Endometrium (tissue), 2 donors: ENCODE measurements at regions not wholly inside any gene's neighbourhood (a gene's known extent, or its start where the extent isn't known, plus 50 kb on each side); places are given as distances from the start of the nearest gene placed in this dataset.

ENCODE experiments used
- FAIRE-seq: peaks from 2 replicates; lab custom pipeline; 2012; peaks lifted over from hg19 to GRCh38; lab: Jason Lieb, UNC
- donor health status: control.
- donor health status: control.

DNA sequence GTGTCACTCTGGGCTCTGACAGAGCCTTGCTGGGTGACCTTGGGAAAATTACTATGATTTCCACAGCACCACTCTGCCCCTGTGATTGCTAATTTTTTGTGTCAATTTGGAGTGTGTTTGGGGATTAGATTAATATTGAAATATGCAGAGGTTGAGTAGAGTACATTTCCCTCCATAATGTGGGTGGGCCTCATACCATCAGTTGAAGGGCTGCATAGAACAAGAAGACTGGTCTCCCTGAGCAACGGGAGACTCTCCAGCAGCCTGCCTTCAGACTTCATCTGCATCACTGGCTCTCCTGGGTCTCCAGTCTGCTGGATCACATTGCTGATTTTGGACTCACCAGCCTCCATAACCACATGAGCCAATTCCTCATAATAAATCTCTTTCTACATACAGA is 313.7 kb downstream of the TNS1 start:
- FAIRE-seq, result no peak

DNA sequence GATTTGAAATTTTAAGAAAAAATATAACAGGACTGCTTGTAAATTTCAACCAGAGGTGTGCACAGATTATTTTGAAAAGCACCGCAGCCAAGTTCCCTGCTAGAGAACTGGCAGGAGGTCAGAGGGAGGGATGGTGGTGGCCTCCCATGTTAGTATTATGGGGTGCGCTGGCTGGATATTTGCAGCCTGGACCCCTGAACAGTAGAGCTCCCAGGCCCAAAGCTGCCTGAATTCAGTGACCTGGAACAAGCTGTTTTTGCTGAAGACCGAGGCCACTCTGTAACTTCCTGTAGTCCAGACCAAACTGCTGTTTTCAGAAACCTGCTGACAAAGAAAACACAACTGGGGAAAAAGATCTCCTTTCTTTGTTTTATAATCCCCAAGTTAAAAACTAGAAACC is 314.3 kb downstream of the TNS1 start:
- FAIRE-seq, result no peak

DNA sequence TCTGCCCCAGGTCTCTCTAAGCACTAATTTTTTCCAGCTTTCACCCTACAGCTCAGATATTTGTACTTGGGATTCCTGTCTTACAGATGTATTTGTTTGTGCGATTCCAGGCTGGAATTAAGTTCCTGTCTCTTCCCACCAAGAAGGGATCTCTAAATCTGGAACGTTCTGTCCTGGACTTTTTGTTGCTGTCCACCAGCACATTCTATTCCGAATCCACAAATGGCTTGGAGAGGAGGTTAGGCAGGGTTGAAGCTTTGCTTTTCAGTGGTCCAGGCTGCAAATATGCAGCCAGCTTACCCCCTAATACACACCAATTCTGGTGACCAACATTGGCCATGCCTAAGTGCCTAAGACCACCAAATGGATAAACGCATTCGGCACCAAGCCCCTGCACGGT is 315.0 kb downstream of the TNS1 start:
- FAIRE-seq, result no peak

DNA sequence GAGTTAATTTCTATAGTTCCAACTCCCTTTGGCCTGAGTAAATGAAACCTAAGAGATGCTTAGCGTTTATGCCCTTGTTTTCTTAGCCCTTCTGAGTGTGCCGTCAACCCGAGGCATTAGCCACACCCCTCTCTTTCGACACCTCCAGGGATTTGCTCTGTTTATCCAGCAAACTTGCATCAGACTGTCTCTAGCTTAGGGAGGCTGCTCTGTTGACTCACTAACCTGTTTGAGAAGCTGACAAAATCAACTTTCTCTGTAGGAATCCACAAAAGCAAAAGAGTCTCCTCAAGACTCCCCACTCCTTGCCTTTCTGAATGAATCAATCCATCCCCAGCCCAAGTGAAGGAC is 317.6 kb downstream of the TNS1 start:
- FAIRE-seq, result no peak

DNA sequence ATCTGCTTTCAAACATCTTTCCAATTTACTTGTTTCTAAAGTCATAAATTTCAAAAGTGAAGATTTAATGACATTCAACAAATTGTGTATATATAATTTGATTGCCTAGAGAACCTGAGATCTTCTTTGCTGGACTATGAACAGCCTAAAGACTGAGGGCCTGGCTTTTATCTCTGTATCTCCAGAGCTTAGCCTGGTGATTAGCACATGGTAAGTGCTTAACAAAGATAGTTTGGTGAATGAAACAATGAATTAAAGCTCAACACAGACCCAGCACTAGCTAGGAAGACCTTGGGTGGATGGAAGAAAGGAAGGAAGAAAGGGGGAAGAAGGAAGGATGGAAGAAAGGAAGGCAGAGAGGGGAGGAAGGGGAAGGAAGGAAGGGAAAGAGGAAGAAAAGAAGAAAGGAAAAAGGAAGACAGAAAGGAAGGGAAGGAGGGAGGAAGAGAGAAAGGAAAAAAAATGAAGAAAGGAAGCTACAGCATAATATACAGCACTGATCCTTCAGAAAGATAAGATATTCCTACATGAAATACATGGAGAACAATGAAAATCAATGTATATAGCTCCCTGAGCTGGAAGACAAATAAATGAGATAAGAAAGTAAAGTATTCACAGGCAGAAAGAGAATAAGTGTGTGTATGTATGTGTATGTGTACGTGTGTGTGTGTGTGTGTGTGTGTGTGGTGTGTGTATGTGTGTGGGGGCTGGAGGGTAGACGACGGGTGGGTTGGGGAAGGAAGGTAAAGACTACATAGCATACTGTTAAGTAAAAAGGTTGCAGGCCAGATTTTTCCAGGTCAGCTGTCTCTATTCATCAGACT is 318.2 kb downstream of the TNS1 start:
- no peak for FAIRE-seq

DNA sequence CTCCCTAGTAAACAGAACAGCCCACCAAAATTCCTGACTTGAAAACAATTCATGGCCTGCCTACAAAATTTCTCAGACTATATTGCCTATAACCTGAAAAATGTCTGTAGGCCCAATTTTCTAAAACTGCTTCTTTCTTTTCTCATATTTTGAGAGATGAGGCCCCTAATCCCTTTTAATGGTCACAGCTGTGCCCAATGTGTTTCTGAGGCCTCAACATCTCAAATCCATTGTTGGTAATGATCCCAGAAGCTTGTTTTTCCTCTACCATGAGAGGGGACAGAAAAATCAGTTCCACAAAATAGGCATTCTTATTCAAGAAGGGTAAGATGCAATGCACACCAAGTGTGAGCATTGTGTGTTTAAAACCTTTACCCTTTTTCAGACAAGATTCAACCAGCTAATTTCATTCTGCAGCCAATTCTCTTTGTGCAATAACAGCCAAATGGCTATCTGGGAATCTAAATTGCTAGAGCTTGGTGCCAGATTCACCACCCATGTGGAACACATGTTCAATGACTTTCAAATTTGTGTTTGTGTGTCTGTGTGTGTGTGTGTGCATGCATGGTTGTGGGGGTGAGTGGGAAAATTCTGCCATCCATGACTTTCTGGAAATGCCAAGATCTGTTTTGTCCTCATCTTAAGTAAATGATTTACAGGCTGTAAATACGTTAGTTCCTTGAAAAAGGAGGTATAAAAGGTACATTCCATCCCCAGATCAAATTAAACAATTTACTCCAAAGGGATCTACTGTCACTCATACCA is 319.5 kb downstream of the TNS1 start:
- FAIRE-seq, result no peak

DNA sequence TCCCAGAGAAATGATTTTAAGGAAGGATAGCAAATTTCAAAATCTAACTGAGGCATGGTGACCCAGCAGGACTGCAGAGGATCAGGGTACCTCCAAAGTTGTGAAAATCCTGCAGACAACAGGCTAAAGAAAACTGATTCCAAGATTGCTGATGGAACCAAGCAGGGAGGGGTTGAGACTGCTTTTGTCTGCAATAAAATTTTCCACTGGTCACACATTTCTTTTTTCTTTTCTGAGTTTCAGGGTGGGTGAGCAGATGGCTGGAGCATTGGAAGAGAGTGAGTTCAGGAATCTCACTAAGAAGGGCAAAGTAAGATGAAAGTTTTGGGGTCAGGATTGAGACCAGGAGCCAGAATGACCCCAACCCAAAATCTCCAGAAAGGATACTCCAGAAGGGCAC is 321.0 kb downstream of the TNS1 start:
- FAIRE-seq, result no peak

DNA sequence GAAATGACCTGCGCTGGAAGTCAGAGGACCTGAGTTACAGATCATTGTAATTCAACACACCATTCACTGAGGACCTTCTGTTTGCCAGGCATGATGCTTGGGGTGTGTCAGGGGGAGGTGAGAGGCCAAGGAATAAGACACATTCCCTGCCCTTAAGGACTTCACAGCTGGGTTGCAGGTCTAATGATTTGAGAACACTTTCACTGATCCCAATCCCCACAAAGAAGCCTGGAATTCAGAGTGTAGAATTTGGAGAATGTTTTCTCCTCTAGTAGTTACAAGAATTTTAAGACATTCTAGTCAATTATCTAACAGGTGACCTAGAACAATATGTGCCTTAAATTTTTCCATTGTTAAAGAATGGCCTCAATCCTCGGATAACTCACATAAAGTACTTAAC is 322.4 kb downstream of the TNS1 start:
- no peak for FAIRE-seq

DNA sequence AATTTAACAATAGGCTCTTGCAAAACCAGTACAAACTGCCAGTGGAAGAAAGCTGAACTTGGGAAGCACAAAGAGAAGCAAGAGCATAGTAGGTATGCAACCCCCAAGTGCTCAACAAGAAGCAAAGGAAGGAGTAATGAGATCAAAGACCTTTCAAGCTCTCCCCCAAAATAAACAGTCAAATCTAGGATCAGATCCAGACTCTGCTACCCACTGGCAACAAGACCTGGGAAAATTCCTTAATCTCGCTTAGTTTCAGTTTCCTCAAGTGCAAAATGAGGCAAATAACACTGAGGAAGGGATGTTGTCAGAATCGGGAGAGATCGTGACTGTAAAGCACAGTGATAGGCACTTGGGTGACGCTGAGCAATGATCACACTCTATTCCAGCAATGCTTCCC is 329.2 kb downstream of the TNS1 start:
- FAIRE-seq, result no peak

DNA sequence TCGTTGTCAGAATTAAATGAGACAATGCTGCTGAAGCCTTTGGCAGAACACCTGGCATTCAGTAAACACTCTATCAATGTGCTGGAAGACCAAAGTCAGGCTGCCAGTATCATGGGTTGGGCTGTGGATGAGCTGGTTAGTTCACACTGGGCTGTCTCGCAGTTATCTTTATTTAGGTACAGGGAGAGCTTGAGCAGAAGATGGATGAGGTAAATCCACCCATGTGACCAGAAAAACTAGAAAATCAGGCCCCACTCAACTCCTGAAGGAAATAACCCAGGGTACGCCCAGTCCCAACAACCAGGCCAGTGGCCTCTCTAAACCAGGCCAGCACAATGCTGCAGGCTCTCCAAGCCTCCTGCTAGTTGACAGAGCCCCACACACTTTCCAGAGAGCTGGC is 330.3 kb downstream of the TNS1 start:
- no peak for FAIRE-seq

DNA sequence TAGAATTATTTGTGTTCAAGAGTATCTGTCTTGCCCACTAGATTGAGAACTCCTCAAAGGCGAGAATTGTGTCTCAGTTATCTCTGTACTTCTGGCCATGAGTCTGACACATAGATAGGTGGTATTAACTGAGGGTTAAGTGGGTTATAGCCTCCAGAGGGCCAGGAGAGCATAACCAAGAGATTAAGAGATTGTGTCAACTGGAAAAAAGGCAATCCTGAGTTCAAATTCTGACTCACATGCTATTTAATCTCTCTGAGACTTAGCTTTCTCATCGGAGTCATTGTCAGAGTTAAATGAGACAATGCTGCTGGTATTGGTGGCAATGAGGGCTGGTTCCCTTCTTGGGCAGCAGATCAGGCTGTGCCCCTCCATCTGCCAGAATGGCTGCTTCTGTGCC is 330.9 kb downstream of the TNS1 start:
- FAIRE-seq, result no peak

DNA sequence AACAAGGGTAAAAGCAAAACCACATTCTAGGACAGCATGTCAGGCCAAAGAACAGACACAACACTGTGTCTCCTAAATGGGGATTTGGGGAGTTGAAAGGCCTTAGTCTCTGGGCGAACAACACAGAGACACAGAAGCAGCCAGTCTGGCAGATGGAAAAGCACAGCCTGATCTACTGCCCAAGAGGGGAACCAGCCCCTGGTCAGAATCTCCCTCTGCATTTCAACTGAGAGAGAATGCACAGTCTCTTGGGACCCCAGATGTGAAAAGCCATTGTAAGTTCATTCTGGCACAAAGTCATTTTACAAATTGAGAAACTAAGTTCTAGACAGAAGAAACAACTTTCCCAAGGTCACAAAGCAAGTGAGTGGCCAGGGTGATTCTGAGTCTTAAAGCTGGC is 331.7 kb downstream of the TNS1 start:
- FAIRE-seq, result no peak

DNA sequence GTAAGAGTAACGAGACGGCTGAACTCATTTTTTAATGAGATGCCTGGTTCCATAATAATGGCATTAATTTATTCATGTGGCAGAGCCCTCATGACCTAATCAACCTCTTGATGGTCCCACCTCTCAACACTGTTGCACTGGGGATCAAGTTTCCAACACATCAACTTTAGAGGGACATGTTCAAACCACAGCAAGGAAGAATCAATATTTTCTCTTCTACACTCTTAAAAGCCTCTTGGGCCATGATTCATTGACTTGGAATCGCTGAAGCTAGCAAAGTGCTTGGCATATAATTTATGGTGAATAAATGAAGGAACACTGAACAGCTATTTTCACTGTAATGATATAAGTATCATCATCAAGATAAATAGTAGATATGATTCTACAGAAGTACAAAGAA is 333.0 kb downstream of the TNS1 start:
- no peak for FAIRE-seq

DNA sequence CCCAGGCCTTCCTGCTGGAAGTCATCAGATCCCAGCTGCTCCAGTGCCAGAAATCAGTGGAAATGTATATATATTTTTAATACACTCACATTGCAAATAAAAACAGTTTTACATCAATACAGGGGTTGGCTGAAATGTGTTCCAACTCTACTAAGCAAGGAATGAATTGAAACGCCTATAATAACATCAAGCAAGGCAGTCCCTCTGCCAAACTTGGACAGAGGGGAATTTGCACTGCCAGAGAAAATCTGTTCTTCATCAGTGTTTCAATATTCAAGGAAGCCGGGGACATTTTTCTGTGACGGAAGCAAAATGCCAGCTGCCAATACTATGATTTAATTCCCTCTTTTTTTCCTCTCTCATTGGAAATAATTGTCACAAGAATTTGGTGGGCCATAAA is 335.3 kb downstream of the TNS1 start:
- no peak for FAIRE-seq

DNA sequence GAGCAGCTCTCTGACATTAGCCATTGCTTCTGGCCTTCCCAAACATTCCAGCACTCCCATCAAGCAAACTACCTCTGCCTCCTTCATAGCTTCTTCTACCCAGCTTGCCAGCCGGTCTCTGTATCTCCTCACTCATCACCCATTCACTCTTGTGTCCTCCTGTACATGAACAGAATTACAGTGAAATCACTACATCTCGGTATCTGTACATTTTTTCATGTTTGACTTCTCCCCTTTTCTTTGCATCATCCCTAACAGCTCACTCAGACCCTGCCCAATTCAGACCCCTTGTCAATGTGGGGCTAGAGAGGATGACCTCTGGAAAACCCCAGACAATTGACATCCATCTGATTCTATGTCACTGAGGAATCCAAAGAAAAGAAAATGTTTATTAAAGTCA is 335.8 kb downstream of the TNS1 start:
- no peak for FAIRE-seq

DNA sequence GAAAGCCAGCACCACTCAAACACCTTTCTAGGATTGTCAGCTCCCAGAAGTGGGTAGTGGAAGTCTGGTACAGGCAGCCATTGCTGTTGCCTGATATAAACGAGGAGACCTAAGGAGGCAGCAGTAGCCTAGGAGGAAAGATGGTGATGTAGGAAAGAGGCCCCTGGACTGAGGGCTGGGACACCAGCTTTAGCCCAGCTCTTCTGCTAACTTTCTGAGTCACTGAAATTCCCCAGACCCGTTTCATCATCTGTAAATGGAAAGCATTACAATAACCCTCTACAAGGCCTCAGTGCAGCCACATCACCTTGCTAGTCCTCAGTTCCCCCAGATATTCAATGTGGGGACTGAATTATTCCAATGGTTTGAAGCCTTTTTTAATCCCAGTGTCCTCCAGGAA is 336.5 kb downstream of the TNS1 start:
- FAIRE-seq, result no peak

DNA sequence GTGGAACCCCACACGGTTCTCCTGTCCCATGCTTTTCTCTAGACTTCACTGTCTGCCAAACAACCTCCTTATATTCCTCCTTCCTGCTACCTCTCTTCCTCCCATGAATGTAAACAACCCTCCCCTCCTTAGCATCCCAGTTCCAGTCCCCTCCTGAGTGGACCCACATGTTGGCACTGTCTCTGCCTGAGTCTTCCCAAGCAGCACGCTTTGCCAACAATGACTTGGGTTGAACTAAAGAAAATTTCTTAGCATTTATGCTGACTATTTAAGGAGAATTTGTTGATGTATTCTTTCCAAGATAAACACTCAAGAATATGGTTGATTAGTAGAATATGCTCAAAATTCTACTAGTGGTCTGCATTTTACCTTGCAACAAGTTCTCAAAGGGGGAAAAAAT is 338.0 kb downstream of the TNS1 start:
- FAIRE-seq, result no peak

DNA sequence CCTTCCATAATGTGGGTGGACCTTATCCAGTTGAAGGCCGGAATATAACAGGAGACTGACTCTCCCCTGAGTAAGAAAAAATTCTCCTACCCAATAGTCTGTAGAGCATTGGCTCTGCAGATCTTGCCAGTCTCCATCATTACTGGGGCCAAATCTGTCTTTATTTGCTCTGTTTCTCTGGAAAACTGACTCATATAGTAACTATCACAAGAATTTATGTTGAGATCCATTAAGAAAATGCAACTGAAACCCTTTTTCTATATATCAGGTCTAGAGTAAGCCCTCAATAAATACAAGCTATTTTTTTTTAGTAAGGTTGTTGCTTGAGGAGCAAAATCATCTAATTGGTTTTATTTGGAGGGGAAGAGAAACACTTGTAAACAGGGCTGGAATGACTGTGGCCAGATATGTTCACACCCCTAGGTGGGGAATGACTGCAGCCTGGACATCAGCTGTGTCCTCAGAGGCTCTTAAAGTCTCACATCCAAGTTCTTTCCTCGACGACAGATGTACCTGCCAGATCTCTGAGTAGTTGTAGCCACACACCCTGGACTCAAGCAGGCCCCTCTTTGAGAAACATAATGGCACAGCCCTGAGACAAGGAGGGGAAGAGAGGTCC is 339.7 kb downstream of the TNS1 start:
- no peak for FAIRE-seq

DNA sequence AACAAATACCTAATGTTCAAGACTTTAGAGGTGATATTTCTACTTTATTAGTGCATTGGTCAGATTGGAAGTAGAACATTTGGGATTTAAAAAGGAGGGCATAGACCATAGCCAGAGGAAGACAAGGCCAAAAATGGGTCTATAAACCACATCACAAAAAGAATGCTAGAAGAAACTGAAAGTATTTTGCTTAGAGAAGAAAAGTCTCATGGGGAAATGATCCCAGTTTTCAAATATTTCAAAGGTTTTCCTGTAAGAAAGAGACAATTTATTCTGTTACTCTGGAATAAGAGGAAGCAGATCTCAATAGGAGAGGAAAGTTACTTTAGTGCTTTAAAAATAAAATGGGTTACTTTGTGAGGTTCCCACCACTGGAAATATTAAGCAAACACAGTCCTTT is 341.4 kb downstream of the TNS1 start:
- no peak for FAIRE-seq

DNA sequence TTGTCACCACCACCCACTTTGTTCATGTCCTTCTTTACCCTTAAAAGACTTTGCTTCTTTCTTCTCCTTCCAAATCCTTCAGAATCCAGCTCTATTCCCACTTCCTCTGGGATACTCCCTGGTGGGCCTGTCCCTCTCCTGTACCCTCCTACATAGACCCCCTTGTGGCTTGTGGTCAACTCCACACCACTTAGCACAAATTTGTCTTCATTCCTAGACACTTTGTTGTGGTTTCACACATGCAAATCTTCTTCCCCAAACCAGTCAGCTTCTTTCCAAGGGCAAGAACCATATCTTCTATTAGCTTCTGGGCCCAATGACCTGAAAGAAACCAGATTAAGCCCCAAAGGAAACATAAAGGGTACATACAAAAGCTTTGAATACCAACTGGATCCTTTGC is 342.4 kb downstream of the TNS1 start:
- FAIRE-seq, result no peak

DNA sequence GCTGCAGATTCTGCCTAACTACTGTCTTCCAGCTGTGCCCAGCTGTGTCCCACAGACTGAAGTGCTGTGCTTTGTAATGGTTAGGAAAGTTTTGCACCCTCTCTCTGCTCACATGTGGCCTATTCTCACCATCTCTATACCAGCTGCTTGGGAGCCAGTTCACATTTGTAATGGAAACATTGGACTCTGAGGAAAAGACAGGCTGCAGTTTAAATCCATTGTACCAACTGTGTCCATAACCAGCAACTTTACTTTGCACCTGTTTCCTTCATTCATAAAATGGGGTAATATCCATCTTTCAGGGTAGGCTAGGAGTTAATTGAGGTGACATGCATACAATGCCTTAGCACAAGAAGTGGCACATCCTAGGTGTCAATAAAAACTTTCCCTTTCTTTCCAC is 344.0 kb downstream of the TNS1 start:
- no peak for FAIRE-seq

DNA sequence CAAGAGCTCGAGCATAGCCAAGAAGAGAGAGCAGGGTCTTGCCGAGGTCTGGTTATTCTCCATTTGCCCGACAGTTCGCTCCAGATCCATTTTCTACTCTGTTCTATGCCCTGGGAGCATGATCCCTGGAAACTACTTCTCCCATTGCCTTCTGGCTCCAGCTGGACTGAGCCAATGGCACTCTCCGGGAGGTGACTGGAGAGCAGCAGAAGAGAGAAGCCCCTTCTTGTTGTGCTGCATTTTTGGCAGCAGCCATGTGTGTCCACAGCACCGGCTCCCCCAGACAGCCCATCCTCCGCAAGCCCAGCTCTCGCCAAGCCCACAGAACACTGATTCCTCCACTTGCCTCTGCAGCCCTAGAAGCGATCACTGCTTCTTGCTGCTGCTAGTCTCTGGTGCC is 345.5 kb downstream of the TNS1 start:
- no peak for FAIRE-seq

DNA sequence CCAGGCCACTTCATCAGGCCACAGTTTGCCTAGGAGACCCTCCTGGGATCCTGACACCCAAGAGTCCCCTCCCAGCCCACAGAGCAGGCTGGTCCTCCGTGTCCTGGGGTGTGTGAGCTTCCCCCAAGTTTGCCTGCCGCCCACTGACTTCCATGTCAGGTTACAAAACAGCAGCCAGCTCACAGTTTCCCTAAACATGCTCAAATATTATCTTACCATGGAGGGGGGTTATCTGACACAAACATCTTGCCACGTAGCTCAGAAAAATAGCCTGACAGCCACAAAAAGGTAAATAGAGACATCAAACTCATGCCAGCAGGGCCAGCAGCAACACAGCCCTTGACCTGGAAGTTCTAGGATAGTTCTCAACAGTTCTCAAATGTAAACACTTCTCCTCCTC is 346.5 kb downstream of the TNS1 start:
- no peak for FAIRE-seq

DNA sequence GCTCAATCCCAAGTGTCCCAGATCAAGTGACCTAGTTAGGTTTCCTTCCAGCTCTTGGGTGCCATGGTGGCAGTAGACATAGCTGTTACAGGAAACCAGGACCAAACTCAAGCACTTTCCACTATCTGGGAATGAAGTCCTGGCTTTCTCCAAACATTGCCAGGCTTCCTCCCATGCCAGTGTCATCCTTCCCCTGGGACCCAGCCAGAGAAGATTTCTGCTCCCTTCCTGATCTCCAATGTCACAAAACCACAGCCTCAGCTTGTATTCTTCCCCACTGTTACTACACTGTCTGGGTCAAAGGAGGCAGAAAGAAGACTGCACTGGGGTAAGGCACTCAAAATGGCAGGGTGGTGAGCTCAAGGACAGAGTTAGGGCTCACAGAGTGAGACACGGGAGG is 347.1 kb downstream of the TNS1 start:
- FAIRE-seq, result no peak
